Stimulated activated CD8-positive, alpha-beta memory T cell treated with anti-CD3 and anti-CD28 coated beads, Interleukin-4, amount 100 ng/mL, for 4 hours (primary cell): ENCODE measurements at regions not wholly inside any gene's neighbourhood (a gene's known extent, or its start where the extent isn't known, plus 50 kb on each side); places are given as distances from the start of the nearest gene placed in this dataset.

ENCODE experiments used
- DNase-seq, 2 donors: peaks; one replicate each; pipeline ENCODE4 v3.0.0-alpha.2; 2020; ENCODE audit warnings: low read depth in 2 of 2, low spot score in 1 of 2

- DNase-seq, result no peak
Measured at GRCh38 chr18:44374966-44375365, 305.7 kb upstream of the SETBP1 start.

- no peak for DNase-seq
Measured at GRCh38 chr18:44386401-44386800, 294.3 kb upstream of the SETBP1 start.

GRCh38 chr18:44388329-44388728 is 292.4 kb upstream of the SETBP1 start:
- no peak for DNase-seq

GRCh38 chr18:44392933-44393332 is 287.8 kb upstream of the SETBP1 start:
- no peak for DNase-seq

GRCh38 chr18:44393406-44393805 is 287.3 kb upstream of the SETBP1 start:
- DNase-seq, result no peak

- DNase-seq, result no peak
Measured at GRCh38 chr18:44396550-44396949, 284.1 kb upstream of the SETBP1 start.

GRCh38 chr18:44409071-44409470 is 271.6 kb upstream of the SETBP1 start:
- DNase-seq, result no peak

GRCh38 chr18:44409515-44409914 is 271.2 kb upstream of the SETBP1 start:
- no peak for DNase-seq

- DNase-seq, result no peak
Measured at GRCh38 chr18:44410740-44411139, 269.9 kb upstream of the SETBP1 start.

- no peak for DNase-seq
Measured at GRCh38 chr18:44411262-44411905, 269.3 kb upstream of the SETBP1 start.

- DNase-seq, result no peak
Measured at GRCh38 chr18:44411976-44412375, 268.7 kb upstream of the SETBP1 start.

- no peak for DNase-seq
Measured at GRCh38 chr18:44423814-44424644, 256.7 kb upstream of the SETBP1 start.

- DNase-seq, result no peak
Measured at GRCh38 chr18:44424645-44425035, 256.0 kb upstream of the SETBP1 start.

- no peak for DNase-seq
Measured at GRCh38 chr18:44425161-44425560, 255.5 kb upstream of the SETBP1 start.

GRCh38 chr18:44437603-44438002 is 243.1 kb upstream of the SETBP1 start:
- no peak for DNase-seq

GRCh38 chr18:44450226-44450625 is 230.5 kb upstream of the SETBP1 start:
- no peak for DNase-seq

- no peak for DNase-seq
Measured at GRCh38 chr18:44452346-44452745, 228.3 kb upstream of the SETBP1 start.

GRCh38 chr18:44453505-44453904 is 227.2 kb upstream of the SETBP1 start:
- no peak for DNase-seq

GRCh38 chr18:44458777-44459176 is 221.9 kb upstream of the SETBP1 start:
- no peak for DNase-seq

GRCh38 chr18:44464398-44465180 is 216.1 kb upstream of the SETBP1 start:
- no peak for DNase-seq

GRCh38 chr18:44465381-44465841 is 215.3 kb upstream of the SETBP1 start:
- no peak for DNase-seq

GRCh38 chr18:44466997-44467396 is 213.7 kb upstream of the SETBP1 start:
- DNase-seq, result no peak
